Endothelial cell of umbilical vein (primary cell): ENCODE measurements at regions not wholly inside any gene's neighbourhood (a gene's known extent, or its start where the extent isn't known, plus 50 kb on each side); places are given as distances from the start of the nearest gene placed in this dataset.

Experiments used
- BruUV-seq: library from RNA; stranded (reverse); fragments of 400-500 nt; replicated peaks from 2 replicates; lab custom pipeline; 2021; lab: Mats Ljungman, UMichigan
- CTCF ChIA-PET: fragments of 300-600, 350-600 bp; sonication (Branson Sonifier 250); formaldehyde crosslinking; loops from one replicate; lab custom pipeline; 2021; ENCODE audit warnings: antibody characterized with exemption, inconsistent platforms; lab: Charles Lee
- POLR2A ChIA-PET: fragments of 300-600, 350-600 bp; sonication (Branson Sonifier 250); formaldehyde crosslinking; loops from one replicate; lab custom pipeline; 2021; ENCODE audit warnings: antibody characterized with exemption, inconsistent platforms; lab: Charles Lee
- DNase-seq: peaks from one replicate; pipeline ENCODE4 v3.0.0-alpha.2; 2011; ENCODE audit warnings: low read depth, low spot score
- FAIRE-seq: peaks from 2 replicates; lab custom pipeline; 2011; peaks lifted over from hg19 to GRCh38; lab: Jason Lieb, UNC
- H2AFZ ChIP-seq: 2 replicates; pipeline ENCODE4 v1.6.0; 2012; ENCODE audit warnings: low read depth, low read length, control low read depth, inconsistent platforms
- H3K27ac ChIP-seq: 2 replicates; pipeline ENCODE4 v1.5.1; 2011; ENCODE audit warnings: low read depth, mild to moderate bottlenecking, control low read depth, low read length, moderate library complexity; ENCODE audit not compliant: insufficient read depth
- H3K27me3 ChIP-seq, 2 experiments: 2 replicates each; pipeline versions ENCODE4 v1.6.0 to v1.6.1; 2011; ENCODE audit warnings: low read length in 2 of 2, mixed read lengths in 1 of 2; ENCODE audit not compliant: control insufficient read depth in 2 of 2, insufficient read depth in 2 of 2
- H3K36me3 ChIP-seq, 2 experiments: 2 replicates in 1 of 2; 3 replicates in 1 of 2; pipeline ENCODE4 v1.5.1; 2011; ENCODE audit warnings: low read length in 2 of 2, mild to moderate bottlenecking in 1 of 2, moderate library complexity in 1 of 2; ENCODE audit not compliant: control insufficient read depth in 2 of 2, insufficient read depth in 2 of 2; ENCODE audit errors: extremely low read depth in 1 of 2
- H3K4me1 ChIP-seq: 3 replicates; pipeline ENCODE4 v1.5.1; 2011; ENCODE audit warnings: mild to moderate bottlenecking, low read length; ENCODE audit not compliant: control insufficient read depth, insufficient read depth; ENCODE audit errors: extremely low read depth
- H3K4me2 ChIP-seq: 2 replicates; pipeline ENCODE4 v1.6.1; 2011; ENCODE audit warnings: low read length, control low read depth, mixed read lengths; ENCODE audit not compliant: insufficient read depth
- H3K4me3 ChIP-seq, 3 experiments: fragments of 200-600 bp in 1 of 3; sonication (generic), shearing (Covaris generic) in 1 of 3; replicated peaks in 1 of 3; 2 replicates each; pipeline ENCODE4 v1.5.1; 2011 to 2016; ENCODE audit warnings: control low read depth in 3 of 3, low read length in 3 of 3, mild to moderate bottlenecking in 2 of 3, inconsistent platforms in 1 of 3, low read depth in 1 of 3, moderate library complexity in 1 of 3; ENCODE audit not compliant: insufficient read depth in 1 of 3
- H3K79me2 ChIP-seq: 2 replicates; pipeline ENCODE4 v1.6.0; 2012; ENCODE audit warnings: low read length, inconsistent platforms; ENCODE audit not compliant: control insufficient read depth, insufficient read depth
- H3K9ac ChIP-seq: replicated peaks from 2 replicates; pipeline ENCODE3; 2011; ENCODE audit warnings: low read length, control low read depth; ENCODE audit not compliant: insufficient read depth; ENCODE audit errors: extremely low read depth
- H3K9me1 ChIP-seq: replicated peaks from 3 replicates; pipeline ENCODE4 v1.6.0; 2011; ENCODE audit warnings: mild to moderate bottlenecking, low read length; ENCODE audit not compliant: control insufficient read depth, insufficient read depth; ENCODE audit errors: extremely low read depth
- H3K9me3 ChIP-seq: replicated peaks from 2 replicates; pipeline ENCODE4 v1.5.1; 2012; ENCODE audit warnings: low read length, inconsistent platforms; ENCODE audit not compliant: control insufficient read depth, insufficient read depth
- H4K20me1 ChIP-seq: replicated peaks from 2 replicates; pipeline ENCODE3; 2011; ENCODE audit warnings: mild to moderate bottlenecking, low read length; ENCODE audit not compliant: control insufficient read depth, insufficient read depth; ENCODE audit errors: extremely low read depth
- EZH2 ChIP-seq: IDR thresholded peaks from 2 replicates; pipeline ENCODE4 v1.6.1; 2012; ENCODE audit warnings: borderline replicate concordance, low read depth, mild to moderate bottlenecking, moderate library complexity, low read length, inconsistent platforms; ENCODE audit not compliant: severe bottlenecking
- FOS ChIP-seq: IDR thresholded peaks from 2 replicates; pipeline ENCODE4 v1.6.1; 2011; ENCODE audit warnings: mild to moderate bottlenecking, low read length, moderate library complexity, borderline replicate concordance; ENCODE audit not compliant: insufficient read depth
- GATA2 ChIP-seq: IDR thresholded peaks from 2 replicates; pipeline ENCODE4 v1.7.0; 2011; ENCODE audit warnings: low read depth, mild to moderate bottlenecking, moderate library complexity, mixed read lengths, low read length; ENCODE audit not compliant: insufficient read length, insufficient read depth
- JUN ChIP-seq: IDR thresholded peaks from 2 replicates; pipeline ENCODE4 v1.6.1; 2011; ENCODE audit warnings: borderline replicate concordance, low read depth; ENCODE audit not compliant: insufficient read length, insufficient read depth
- MYC ChIP-seq: IDR thresholded peaks from one replicate; pipeline ENCODE4 v1.6.1; 2011; ENCODE audit warnings: mild to moderate bottlenecking, low read depth, low read length
- POLR2A ChIP-seq: IDR thresholded peaks from 2 replicates; pipeline ENCODE4 v1.6.1; 2012; ENCODE audit warnings: low read depth, mild to moderate bottlenecking, control low read depth, low read length
- POLR2AphosphoS5 ChIP-seq: IDR thresholded peaks from 2 replicates; pipeline ENCODE4 v1.6.1; 2012; ENCODE audit warnings: low read depth, mild to moderate bottlenecking, control low read depth, low read length, moderate library complexity; ENCODE audit not compliant: insufficient read depth
- dilution Hi-C: fragments of 300-500 bp; cut with MboI; formaldehyde crosslinking; loops from one replicate; pipeline ENCODE4 v1.15.0; 2019; ENCODE audit warnings: low sequenced_read_pairs; ENCODE audit not compliant: extremely low pct_ligation_motif_present
- intact Hi-C: fragments of 100-400 bp; cut with micrococcal nuclease; formaldehyde crosslinking; loops from one replicate; pipeline ENCODE4 v1.10.0; 2022
- TF ChIP-seq, protein P1 (sequence below), 2 donors: IDR thresholded peaks; 1 replicate in 1 of 2; 2 replicates in 1 of 2; pipeline ENCODE4 v1.5.1; 2011; ENCODE audit warnings: low read length in 2 of 2, mild to moderate bottlenecking in 2 of 2, moderate library complexity in 2 of 2, control low read depth in 1 of 2, inconsistent platforms in 1 of 2, low read depth in 1 of 2; ENCODE audit not compliant: insufficient read depth in 1 of 2; ENCODE audit errors: extremely low read depth in 1 of 2
- TF ChIP-seq, protein P2 (sequence below): IDR thresholded peaks from 2 replicates; pipeline ENCODE4 v1.6.1; 2011; ENCODE audit not compliant: insufficient read depth, insufficient read length

DNA sequence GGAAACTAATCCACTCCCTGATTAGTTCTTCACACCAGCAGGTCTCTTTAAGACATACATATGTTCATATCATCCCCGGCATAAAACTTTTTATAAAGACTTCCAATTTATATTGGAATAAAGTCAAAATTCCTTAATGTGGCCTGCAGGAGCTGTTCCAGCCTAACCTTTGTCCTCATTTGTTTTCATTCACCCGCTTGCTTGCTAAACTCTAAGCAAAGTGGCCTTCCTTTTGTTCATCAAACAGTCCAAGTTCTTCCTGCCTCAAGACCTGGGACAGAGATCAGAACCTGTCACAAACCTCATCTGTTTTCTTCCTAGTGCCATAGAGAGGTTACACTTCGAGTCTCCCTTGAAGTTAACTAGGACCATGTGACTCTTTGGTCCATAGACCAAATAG, 339.4 kb upstream of the ID2 start:
- intact Hi-C loops (no loop called here), dilution Hi-C loops (no loop called here)
- BruUV-seq: no TSS peak
- Histone ChIP-seq H3K27ac (no peak overlapping the region), H3K9ac (no peak overlapping the region), H3K79me2 (no peaks in the 10 kb centered on the region), H3K9me1 (no peaks in the 10 kb centered on the region), H3K9me3 (no peaks in the 10 kb centered on the region), H2AFZ (no peak overlapping the region), H3K27me3 (no peaks in the 10 kb centered on the region), H3K4me3 (no peak overlapping the region), H3K4me1 (no peaks in the 10 kb centered on the region), H3K36me3 (no peaks in the 10 kb centered on the region), H3K4me2 (no peak overlapping the region), H4K20me1 (no peaks in the 10 kb centered on the region)
- DNase-seq: no peak
- ChIA-PET CTCF (no interaction called here), POLR2A (no interaction called here)
- TF ChIP-seq, protein P1, sequence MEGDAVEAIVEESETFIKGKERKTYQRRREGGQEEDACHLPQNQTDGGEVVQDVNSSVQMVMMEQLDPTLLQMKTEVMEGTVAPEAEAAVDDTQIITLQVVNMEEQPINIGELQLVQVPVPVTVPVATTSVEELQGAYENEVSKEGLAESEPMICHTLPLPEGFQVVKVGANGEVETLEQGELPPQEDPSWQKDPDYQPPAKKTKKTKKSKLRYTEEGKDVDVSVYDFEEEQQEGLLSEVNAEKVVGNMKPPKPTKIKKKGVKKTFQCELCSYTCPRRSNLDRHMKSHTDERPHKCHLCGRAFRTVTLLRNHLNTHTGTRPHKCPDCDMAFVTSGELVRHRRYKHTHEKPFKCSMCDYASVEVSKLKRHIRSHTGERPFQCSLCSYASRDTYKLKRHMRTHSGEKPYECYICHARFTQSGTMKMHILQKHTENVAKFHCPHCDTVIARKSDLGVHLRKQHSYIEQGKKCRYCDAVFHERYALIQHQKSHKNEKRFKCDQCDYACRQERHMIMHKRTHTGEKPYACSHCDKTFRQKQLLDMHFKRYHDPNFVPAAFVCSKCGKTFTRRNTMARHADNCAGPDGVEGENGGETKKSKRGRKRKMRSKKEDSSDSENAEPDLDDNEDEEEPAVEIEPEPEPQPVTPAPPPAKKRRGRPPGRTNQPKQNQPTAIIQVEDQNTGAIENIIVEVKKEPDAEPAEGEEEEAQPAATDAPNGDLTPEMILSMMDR (IDR thresholded peaks at IDR 0.05; ENCODE audit: extremely low read depth in 1 of 2, insufficient read depth in 1 of 2, low read depth in 1 of 2, low read length in 2 of 2): no peak
- no peak for FAIRE-seq

DNA sequence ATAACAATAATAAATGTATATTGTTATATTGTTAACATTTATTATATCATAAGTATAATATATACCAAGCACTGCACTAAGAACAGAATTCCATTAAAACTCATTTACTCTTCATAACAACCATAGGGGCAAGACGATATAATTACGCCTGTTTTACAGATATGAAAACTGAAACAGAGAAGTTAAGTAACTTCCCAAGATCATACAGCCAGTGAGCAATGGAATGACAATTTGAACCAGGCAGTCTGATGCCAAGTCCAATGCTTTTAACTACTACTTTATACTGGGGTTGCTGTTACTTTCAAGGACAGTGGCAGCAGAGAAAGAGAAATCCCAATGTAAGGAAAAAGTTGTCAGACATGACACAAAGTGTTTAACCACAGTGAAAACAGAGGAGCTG, 338.8 kb upstream of the ID2 start:
- FAIRE-seq (no peak), DNase-seq (no peak)
- ChIA-PET CTCF (no interaction called here), POLR2A (no interaction called here)
- H3K9me3 ChIP-seq: peaks cover under 1% of the 10 kb centered on the region
- no peak overlapping the region for H3K9ac ChIP-seq
- H3K27me3 ChIP-seq: no peaks in the 10 kb centered on the region
- no peak overlapping the region for H3K4me2 ChIP-seq
- no TSS peak for BruUV-seq
- dilution Hi-C loops: no loop called here
- no peak overlapping the region for H3K27ac ChIP-seq
- H4K20me1 ChIP-seq: no peaks in the 10 kb centered on the region
- H2AFZ ChIP-seq: no peak overlapping the region
- H3K4me3 ChIP-seq: no peak overlapping the region
- no peaks in the 10 kb centered on the region for H3K36me3 ChIP-seq
- TF ChIP-seq POLR2A: no peak
- TF ChIP-seq, protein P1 (IDR thresholded peaks at IDR 0.05; ENCODE audit: extremely low read depth in 1 of 2, insufficient read depth in 1 of 2, low read depth in 1 of 2, low read length in 2 of 2): no peak
- TF ChIP-seq JUN: no peak
- no peak for TF ChIP-seq POLR2AphosphoS5
- TF ChIP-seq, protein P2, sequence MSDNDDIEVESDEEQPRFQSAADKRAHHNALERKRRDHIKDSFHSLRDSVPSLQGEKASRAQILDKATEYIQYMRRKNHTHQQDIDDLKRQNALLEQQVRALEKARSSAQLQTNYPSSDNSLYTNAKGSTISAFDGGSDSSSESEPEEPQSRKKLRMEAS: no peak
- no peak for TF ChIP-seq GATA2
- TF ChIP-seq MYC: no peak
- no peak for TF ChIP-seq FOS
- TF ChIP-seq EZH2: no peak
- intact Hi-C loops: no loop called here
- H3K9me1 ChIP-seq: no peaks in the 10 kb centered on the region
- H3K79me2 ChIP-seq: no peaks in the 10 kb centered on the region
- H3K4me1 ChIP-seq: no peaks in the 10 kb centered on the region
